GM18526 (cell line): ENCODE measurements at regions not wholly inside any gene's neighbourhood (a gene's known extent, or its start where the extent isn't known, plus 50 kb on each side); places are given as distances from the start of the nearest gene placed in this dataset.

Experiments
- POLR2A ChIP-seq: IDR thresholded peaks from 3 replicates; pipeline ENCODE4 v1.6.1; 2011; ENCODE audit not compliant: insufficient read length; ENCODE audit errors: extremely low read depth

- TF ChIP-seq POLR2A = no peak
These were observed 493.9 kb upstream of the KCNMB2 start for GRCh38 chr3:178042376-178042775.

- TF ChIP-seq POLR2A = no peak
These were observed 493.2 kb upstream of the KCNMB2 start for GRCh38 chr3:178043084-178043483.

- TF ChIP-seq POLR2A = no peak
These were observed 491.9 kb upstream of the KCNMB2 start for GRCh38 chr3:178044320-178044719.

- TF ChIP-seq POLR2A = no peak
These were observed 488.7 kb upstream of the KCNMB2 start for GRCh38 chr3:178047496-178047895.

- TF ChIP-seq POLR2A = no peak
These were observed 487.5 kb upstream of the KCNMB2 start for GRCh38 chr3:178048768-178049167.

- no peak for TF ChIP-seq POLR2A
These were observed 481.8 kb upstream of the KCNMB2 start for GRCh38 chr3:178054471-178054870.

GRCh38 chr3:178055939-178056338 lies 480.3 kb upstream of the KCNMB2 start:
- TF ChIP-seq POLR2A = no peak

- TF ChIP-seq POLR2A = no peak
These were observed 479.4 kb upstream of the KCNMB2 start for GRCh38 chr3:178056868-178057267.

GRCh38 chr3:178058629-178059028 lies 477.6 kb upstream of the KCNMB2 start:
- TF ChIP-seq POLR2A = no peak

- TF ChIP-seq POLR2A = no peak
These were observed 477.1 kb upstream of the KCNMB2 start for GRCh38 chr3:178059119-178059518.

- no peak for TF ChIP-seq POLR2A
These were observed 476.4 kb upstream of the KCNMB2 start for GRCh38 chr3:178059836-178060235.

- no peak for TF ChIP-seq POLR2A
These were observed 475.8 kb upstream of the KCNMB2 start for GRCh38 chr3:178060407-178060806.

- TF ChIP-seq POLR2A = no peak
These were observed 474.1 kb upstream of the KCNMB2 start for GRCh38 chr3:178062126-178062525.

GRCh38 chr3:178063461-178063860 lies 472.8 kb upstream of the KCNMB2 start:
- no peak for TF ChIP-seq POLR2A

- TF ChIP-seq POLR2A = no peak
These were observed 468.5 kb upstream of the KCNMB2 start for GRCh38 chr3:178067721-178068120.

- TF ChIP-seq POLR2A = no peak
These were observed 463.6 kb upstream of the KCNMB2 start for GRCh38 chr3:178072391-178073305.

- TF ChIP-seq POLR2A = no peak
These were observed 462.9 kb upstream of the KCNMB2 start for GRCh38 chr3:178073366-178073765.
